K562 (cell line): ENCODE measurements at regions not wholly inside any gene's neighbourhood (a gene's known extent, or its start where the extent isn't known, plus 50 kb on each side); places are given as distances from the start of the nearest gene placed in this dataset.

Source experiments
- ATAC-seq: fragments of 200-7000 bp; cut with Tn5 transposase; 3 replicates; pipeline ENCODE4 v1.9.1; 2020; ENCODE audit warnings: moderate library complexity
- BruUV-seq: library from RNA; stranded (reverse); fragments of 400-500 nt; replicated peaks from 2 replicates; lab custom pipeline; 2021; lab: Mats Ljungman, UMichigan
- CTCF ChIA-PET: fragments of 300-600 bp; formaldehyde crosslinking; extraction: SDS; loops from one replicate; lab custom pipeline; 2021; ENCODE audit warnings: low intra/inter-chr PET ratio; lab: Yijun Ruan, JAX
- POLR2A ChIA-PET: fragments of 300-600, 350-650 bp; sonication (Branson Sonifier 250); formaldehyde crosslinking; extraction: SDS; loops from one replicate; lab custom pipeline; 2021; ENCODE audit warnings: antibody characterized with exemption, inconsistent platforms; lab: Yijun Ruan, JAX
- DNase-seq, 4 experiments: peaks; one replicate each; pipeline versions ENCODE4 v3.0.0 to v3.0.0-alpha.2; 2011 to 2018; ENCODE audit warnings: low spot score in 3 of 4, mixed read lengths in 3 of 4; ENCODE audit errors: extremely low read depth in 1 of 4
- FAIRE-seq: peaks from 2 replicates; lab custom pipeline; 2011; peaks lifted over from hg19 to GRCh38; lab: Jason Lieb, UNC
- H2AFZ ChIP-seq: 2 replicates; pipeline ENCODE4 v1.6.0; 2011; ENCODE audit warnings: low read depth, low read length, control low read depth, inconsistent platforms
- H3K27ac ChIP-seq: fragments of 200-600 bp; 3 replicates; pipeline ENCODE4 v1.8.0; 2011; ENCODE audit warnings: low read depth, mild to moderate bottlenecking, control low read depth, inconsistent platforms, low read length, moderate library complexity, mixed read lengths; ENCODE audit errors: extremely low read depth
- H3K27me3 ChIP-seq, 2 experiments: fragments of 300-600 bp in 1 of 2; 2 replicates in 1 of 2; 3 replicates in 1 of 2; pipeline versions ENCODE4 v1.6.0 to v1.8.0; 2011; ENCODE audit warnings: inconsistent platforms in 2 of 2, low read length in 2 of 2, mild to moderate bottlenecking in 1 of 2, mixed read lengths in 1 of 2, moderate library complexity in 1 of 2; ENCODE audit not compliant: control insufficient read depth in 2 of 2, insufficient read depth in 2 of 2
- H3K36me3 ChIP-seq: fragments of 300-600 bp; 3 replicates; pipeline ENCODE4 v1.8.0; 2011; ENCODE audit warnings: mild to moderate bottlenecking, low read length, inconsistent platforms; ENCODE audit not compliant: control insufficient read depth, insufficient read depth
- H3K4me1 ChIP-seq, 2 experiments: fragments of 200-600 bp in 1 of 2; replicated peaks in 1 of 2; 2 replicates in 1 of 2; 3 replicates in 1 of 2; pipeline versions ENCODE4 v1.5.1 to v1.8.0; 2011; ENCODE audit warnings: inconsistent platforms in 2 of 2, low read length in 2 of 2, mild to moderate bottlenecking in 1 of 2, mixed read lengths in 1 of 2, moderate library complexity in 1 of 2; ENCODE audit not compliant: control insufficient read depth in 2 of 2, insufficient read depth in 2 of 2
- H3K4me2 ChIP-seq: 2 replicates; pipeline ENCODE4 v1.6.1; 2011; ENCODE audit warnings: low read length, control low read depth, inconsistent platforms, mixed read lengths; ENCODE audit not compliant: insufficient read depth
- H3K4me3 ChIP-seq: fragments of 200-600 bp; sonication (generic), shearing (Covaris generic); 2 replicates; pipeline ENCODE4 v1.5.1; 2016; ENCODE audit warnings: control low read depth, inconsistent platforms
- H3K79me2 ChIP-seq: fragments of 200-600 bp; 3 replicates; pipeline ENCODE4 v1.8.0; 2011; ENCODE audit warnings: low read length, inconsistent platforms; ENCODE audit not compliant: control insufficient read depth, insufficient read depth
- H3K9ac ChIP-seq, 2 experiments: 2 replicates each; pipeline versions ENCODE4 v1.6.0 to v1.6.1; 2011; ENCODE audit warnings: low read depth in 2 of 2, low read length in 2 of 2, control low read depth in 1 of 2, inconsistent platforms in 1 of 2, mild to moderate bottlenecking in 1 of 2, mixed read lengths in 1 of 2; ENCODE audit not compliant: insufficient read depth in 1 of 2
- H3K9me1 ChIP-seq: one replicate; pipeline ENCODE4 v1.6.0; 2011; ENCODE audit warnings: inconsistent platforms, mild to moderate bottlenecking, low read length, moderate library complexity; ENCODE audit not compliant: control insufficient read depth, insufficient read depth
- H3K9me3 ChIP-seq: replicated peaks from 2 replicates; pipeline ENCODE4 v1.5.1; 2011; ENCODE audit warnings: low read depth, low read length, inconsistent platforms; ENCODE audit not compliant: control insufficient read depth, insufficient read depth
- H4K20me1 ChIP-seq: replicated peaks from 2 replicates; pipeline ENCODE4 v1.6.1; 2011; ENCODE audit warnings: low read length, inconsistent platforms, mixed read lengths; ENCODE audit not compliant: control insufficient read depth, insufficient read depth
- CGGBP1 ChIP-seq: fragments of 250-450 bp; sonication (Bioruptor Pico); IDR thresholded peaks from 2 replicates; pipeline ENCODE4 v1.9.0; 2021; ENCODE audit warnings: mild to moderate bottlenecking
- CREB3 ChIP-seq: fragments of 450-650 bp; conservative IDR thresholded peaks from 2 replicates; pipeline ENCODE4 v1.6.1; 2016; ENCODE audit warnings: missing genetic modification characterization, low read depth, mild to moderate bottlenecking, missing compliant biosample characterization, moderate library complexity
- CREBBP ChIP-seq: IDR thresholded peaks from one replicate; pipeline ENCODE4 v1.6.1; 2012; ENCODE audit warnings: low read depth, mild to moderate bottlenecking, control low read depth, inconsistent platforms, low read length
- DPF2 ChIP-seq: fragments of 450-650 bp; IDR thresholded peaks from 2 replicates; pipeline ENCODE4 v1.6.1; 2016
- E2F4 ChIP-seq: sonication (generic); formaldehyde crosslinking; IDR thresholded peaks from 2 replicates; pipeline ENCODE4 v1.8.0; 2022; ENCODE audit warnings: mild to moderate bottlenecking, low read depth, missing genetic modification reagents
- EZH2 ChIP-seq: IDR thresholded peaks from 2 replicates; pipeline ENCODE4 v1.6.1; 2012; ENCODE audit warnings: low read depth, mild to moderate bottlenecking, inconsistent platforms, low read length, borderline replicate concordance
- HNRNPH1 ChIP-seq: fragments of 200-400 bp; formaldehyde crosslinking; optimal IDR thresholded peaks from 2 replicates; pipeline ENCODE3; 2017; ENCODE audit warnings: low read depth, mild to moderate bottlenecking, low read length, moderate library complexity
- MAZ ChIP-seq, 2 experiments: fragments of 450-650 bp in 1 of 2; sonication (generic) in 1 of 2; formaldehyde crosslinking; IDR thresholded peaks in 1 of 2; conservative IDR thresholded peaks in 1 of 2; 2 replicates each; pipeline versions ENCODE4 v1.4.0 to v1.5.0; 2020; ENCODE audit warnings: mild to moderate bottlenecking in 1 of 2, missing genetic modification reagents in 1 of 2
- RB1 ChIP-seq: fragments of 450-650 bp; IDR thresholded peaks from 2 replicates; pipeline ENCODE4 v1.6.1; 2017; ENCODE audit warnings: low read depth, mild to moderate bottlenecking
- RBM15 ChIP-seq: fragments of 200-400 bp; formaldehyde crosslinking; IDR thresholded peaks from 2 replicates; pipeline ENCODE4 v1.6.1; 2018; ENCODE audit warnings: mild to moderate bottlenecking, low read length, moderate library complexity; ENCODE audit not compliant: insufficient read depth
- SMAD1 ChIP-seq: fragments of 150-350 bp; IDR thresholded peaks from 2 replicates; pipeline ENCODE4 v1.6.1; 2014; ENCODE audit warnings: low read length, low read depth; ENCODE audit not compliant: partially characterized antibody
- TCF3 ChIP-seq: sonication (generic); formaldehyde crosslinking; IDR thresholded peaks from 2 replicates; pipeline ENCODE4 v1.4.0; 2020; ENCODE audit warnings: mild to moderate bottlenecking, missing genetic modification reagents
- WHSC1 ChIP-seq: IDR thresholded peaks from one replicate; pipeline ENCODE4 v1.6.1; 2012; ENCODE audit warnings: low read length, control low read depth, inconsistent platforms
- ZBTB11 ChIP-seq, 3 experiments: fragments of 200-800 bp in 1 of 3; fragments of 250-450 bp in 1 of 3; fragments of 450-650 bp in 1 of 3; sonication (Bioruptor Pico) in 1 of 3; sonication (Bioruptor generic) in 1 of 3; formaldehyde crosslinking in 1 of 3; IDR thresholded peaks; 2 replicates each; pipeline versions ENCODE4 v1.6.1 to v1.8.0; 2016 to 2022; ENCODE audit warnings: mild to moderate bottlenecking in 2 of 3, missing genetic modification characterization in 2 of 3, missing compliant biosample characterization in 1 of 3, moderate library complexity in 1 of 3
- ZNF217 ChIP-seq: sonication (generic); formaldehyde crosslinking; IDR thresholded peaks from 2 replicates; pipeline ENCODE4 v1.8.0; 2022; ENCODE audit warnings: mild to moderate bottlenecking, missing genetic modification reagents
- ZNF551 ChIP-seq: fragments of 250-450 bp; sonication (Bioruptor Pico); IDR thresholded peaks from 2 replicates; pipeline ENCODE4 v1.5.0; 2021; ENCODE audit warnings: mild to moderate bottlenecking, moderate library complexity
- ZNF583 ChIP-seq: fragments of 250-450 bp; sonication (Bioruptor Pico); IDR thresholded peaks from 2 replicates; pipeline ENCODE4 v1.4.0; 2020
- WGBS: fragments of 100-300 bp; shearing (Covaris generic); methylation state at CpG from one replicate; pipeline ENCODE4 v1.1.6; 2016; ENCODE audit warnings: low coverage, mixed read lengths; ENCODE audit not compliant: insufficient coverage; ENCODE audit errors: missing lambda C conversion rate; 5-methylcytosine and 5-hydroxymethylcytosine counted together
- in situ Hi-C: fragments of 300-500 bp; cut with MboI; formaldehyde crosslinking; loops from 4 replicates; pipeline ENCODE4 v1.15.0; 2018; ENCODE audit warnings: inconsistent platforms, mixed read lengths
- intact Hi-C: fragments of 100-400 bp; cut with micrococcal nuclease; formaldehyde crosslinking; loops from 2 replicates; pipeline ENCODE4 v1.14.2; 2022

- TF ChIP-seq RBM15 (no peak), CREB3 (tag) (no peak), CREBBP (no peak), ZNF551 (CRISPR knock-in tag) (no peak), EZH2 (no peak), SMAD1 (no peak), CGGBP1 (CRISPR knock-in tag) (no peak), RB1 (no peak), ZNF217 (no peak)
Observed at GRCh38 chr16:5328546-5328945, 231.0 kb upstream of the EEF2KMT start (continued).

- no TSS peak for BruUV-seq
- H3K27me3 ChIP-seq = no peaks in the 10 kb centered on the region; a peak in 1 of 5 replicates
- H3K9ac ChIP-seq = no peak overlapping the region
- no peaks in the 10 kb centered on the region for H3K9me1 ChIP-seq
- no peaks in the 10 kb centered on the region for H3K9me3 ChIP-seq
- ATAC-seq = no peak
- no peak for DNase-seq
- intact Hi-C loops = no loop called here
- CTCF ChIA-PET = no interaction called here
- no peaks in the 10 kb centered on the region for H3K4me1 ChIP-seq
- no peaks in the 10 kb centered on the region for H3K79me2 ChIP-seq
- no peak overlapping the region for H3K27ac ChIP-seq
- POLR2A ChIA-PET = interaction anchor here (0.8 kb wide), 1 partner anchor 165 kb away, joined by 3 read pairs; no protein-coding TSS in a partner anchor
- H3K4me3 ChIP-seq = no peak overlapping the region
- 9% methylated on average over 3 of the region's 3 CpGs for WGBS
- H3K4me2 ChIP-seq = no peak overlapping the region
- H2AFZ ChIP-seq = no peak overlapping the region
- H4K20me1 ChIP-seq = 0 out of 2 replicates have a peak, but pooled peaks cover 4% of the 10 kb centered on the region
- no peaks in the 10 kb centered on the region for H3K36me3 ChIP-seq
- in situ Hi-C loops = no loop called here
- no peak for FAIRE-seq
- no peak for TF ChIP-seq WHSC1
- no peak for TF ChIP-seq DPF2
- no peak for TF ChIP-seq E2F4 (CRISPR knock-in tag)
- TF ChIP-seq ZNF583 (CRISPR knock-in tag) = no peak
- no peak for TF ChIP-seq ZBTB11 (CRISPR knock-in tag; IDR thresholded peaks at IDR 0.05)
- no peak for TF ChIP-seq TCF3 (CRISPR knock-in tag)
- TF ChIP-seq HNRNPH1 = no peak
- TF ChIP-seq MAZ (CRISPR knock-in tag; conservative IDR thresholded peaks at IDR 0.05 in 1 of 2, IDR thresholded peaks at IDR 0.05 in 1 of 2) = no peak
Observed at GRCh38 chr16:5326395-5326794, 228.8 kb upstream of the EEF2KMT start.
